ENCODE measurements at regions not wholly inside any gene's neighbourhood (a gene's known extent, or its start where the extent isn't known, plus 50 kb on each side); places are given as distances from the start of the nearest gene placed in this dataset.
A peak's percentile ranks its signal among the peaks of the same experiment; 100 is the strongest.
"Not testable (repeated sequence)": the region's sequence is repeated elsewhere in the genome, so short reads cannot be mapped to it uniquely, and the experiment has no call there.

DNA sequence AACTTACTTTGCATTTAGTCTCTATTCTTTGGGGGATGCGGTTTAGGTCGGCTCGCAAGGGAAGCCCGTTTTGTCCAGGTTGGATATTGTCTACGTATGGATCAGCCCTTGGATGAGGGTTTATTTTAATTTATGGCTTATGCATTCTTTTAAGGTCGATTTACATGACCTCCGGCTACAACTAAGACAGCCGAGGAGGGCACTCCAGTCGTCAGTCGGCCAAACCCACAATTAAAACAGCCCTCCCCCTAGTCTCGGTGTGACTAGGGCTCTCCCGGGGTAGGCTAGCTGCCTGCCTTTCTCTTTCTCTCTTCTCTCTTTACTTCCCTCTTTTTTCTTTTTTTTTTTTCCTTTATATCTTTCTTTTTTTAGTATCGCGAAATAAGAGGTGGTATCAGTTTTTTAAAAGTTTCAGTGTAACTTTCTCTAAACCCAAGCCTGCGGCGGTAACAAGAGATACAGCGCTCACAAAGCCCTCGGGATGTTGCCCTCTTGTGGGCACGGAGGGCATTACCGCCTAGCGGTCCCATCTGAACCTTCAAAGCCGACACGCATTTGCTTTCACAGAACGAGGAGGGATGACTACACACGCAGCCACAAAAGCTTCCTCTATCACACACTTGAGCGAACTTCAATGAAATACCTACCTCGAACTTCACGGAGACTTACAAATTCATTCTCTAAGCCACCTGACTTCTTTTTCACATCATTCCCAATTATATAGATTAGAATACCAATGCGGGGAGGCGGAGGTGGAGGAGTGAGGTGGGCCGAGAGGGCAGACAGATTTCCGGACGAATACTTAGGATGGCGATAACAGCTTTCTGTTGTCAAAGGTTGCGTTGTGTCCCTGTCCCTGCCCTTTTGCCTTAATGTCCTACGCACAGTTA lies 132.3 kb upstream of the C11orf58 start:
- peak; percentile 71 for DNase-seq (ENCODE audit: low spot score)

GRCh38 chr11:16605389-16605893 lies 133.0 kb upstream of the C11orf58 start:
- DNase-seq (ENCODE audit: low spot score), result no peak

GRCh38 chr11:16604794-16605388 lies 133.6 kb upstream of the C11orf58 start:
- no peak for DNase-seq (ENCODE audit: low spot score)

DNA sequence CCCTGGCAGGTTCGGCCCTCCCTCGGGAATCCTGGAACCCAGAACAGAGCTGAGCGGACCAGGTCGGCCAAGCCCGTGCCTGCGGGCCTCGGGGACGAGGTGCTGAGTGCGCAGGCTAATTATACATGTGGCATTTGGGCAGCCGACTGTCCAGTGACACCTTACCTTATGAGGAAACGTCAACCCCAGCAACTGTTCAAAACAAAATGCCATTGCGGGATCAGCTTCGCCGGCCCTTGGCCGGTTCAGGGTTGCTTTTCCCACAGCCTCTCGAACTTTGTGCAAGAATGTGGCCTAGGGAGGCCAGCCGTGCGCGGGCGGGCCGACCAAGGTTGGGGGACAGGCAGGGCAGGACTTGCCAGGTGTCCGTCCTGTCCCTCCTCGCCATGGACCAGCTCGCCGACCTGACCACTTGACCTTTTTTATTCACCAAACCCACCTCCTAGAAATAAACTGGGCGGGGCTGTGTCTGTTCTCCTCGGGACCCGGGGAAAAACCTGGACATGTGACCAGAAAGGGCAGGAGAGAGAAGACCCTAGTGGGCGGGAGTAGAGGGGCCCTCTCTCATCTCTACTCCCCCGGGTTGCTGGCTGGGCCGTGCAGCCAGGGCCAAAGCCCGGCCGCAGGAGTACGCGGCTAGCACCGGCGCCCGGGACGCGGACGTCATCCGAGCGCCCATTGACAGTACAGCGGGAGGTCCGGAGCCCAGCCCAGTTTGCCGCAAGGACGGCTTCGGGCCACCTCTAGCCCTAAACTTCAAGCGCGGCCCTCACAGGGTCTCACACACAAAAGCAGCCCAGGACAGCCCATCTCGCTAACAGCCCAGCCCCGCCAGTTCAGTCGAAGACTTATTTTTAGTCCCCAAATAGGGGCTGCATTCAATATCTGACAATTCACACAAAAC lies 134.3 kb upstream of the C11orf58 start:
- no peak for DNase-seq (ENCODE audit: low spot score)

DNA sequence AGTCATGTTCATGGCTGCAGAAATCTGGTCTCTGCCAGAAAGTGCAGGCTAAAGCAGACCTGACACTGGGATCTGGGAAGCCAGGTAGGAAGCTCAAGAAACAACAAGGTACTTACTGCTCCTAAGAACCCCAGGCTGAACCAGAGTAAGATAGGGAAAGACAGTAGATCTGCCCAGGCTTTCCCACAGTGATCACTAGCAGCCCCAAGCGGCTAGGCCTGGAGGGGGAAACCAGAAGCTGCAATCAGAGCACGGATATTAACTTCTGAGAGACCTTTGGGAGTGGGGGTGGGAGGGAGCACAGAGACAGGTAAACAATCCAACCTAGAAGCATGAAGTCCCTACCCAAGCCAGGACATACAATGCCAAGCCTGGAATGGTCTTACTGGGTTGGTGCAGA lies 135.2 kb upstream of the C11orf58 start:
- no peak for DNase-seq (ENCODE audit: low spot score)

- DNase-seq (ENCODE audit: low spot score), result no peak
These were observed 139.5 kb upstream of the C11orf58 start for GRCh38 chr11:16598906-16599305.

- no peak for DNase-seq (ENCODE audit: low spot score)
These were observed 140.4 kb upstream of the C11orf58 start for GRCh38 chr11:16598032-16598431.

- no peak for DNase-seq (ENCODE audit: low spot score)
These were observed 142.2 kb upstream of the C11orf58 start for GRCh38 chr11:16596231-16596630.

- DNase-seq (ENCODE audit: low spot score), result no peak
These were observed 147.3 kb upstream of the C11orf58 start for GRCh38 chr11:16591157-16591556.

- no peak for DNase-seq (ENCODE audit: low spot score)
These were observed 150.8 kb upstream of the C11orf58 start for GRCh38 chr11:16587670-16588069.

GRCh38 chr11:16584569-16584968 lies 153.9 kb upstream of the C11orf58 start:
- no peak for DNase-seq (ENCODE audit: low spot score)

DNA sequence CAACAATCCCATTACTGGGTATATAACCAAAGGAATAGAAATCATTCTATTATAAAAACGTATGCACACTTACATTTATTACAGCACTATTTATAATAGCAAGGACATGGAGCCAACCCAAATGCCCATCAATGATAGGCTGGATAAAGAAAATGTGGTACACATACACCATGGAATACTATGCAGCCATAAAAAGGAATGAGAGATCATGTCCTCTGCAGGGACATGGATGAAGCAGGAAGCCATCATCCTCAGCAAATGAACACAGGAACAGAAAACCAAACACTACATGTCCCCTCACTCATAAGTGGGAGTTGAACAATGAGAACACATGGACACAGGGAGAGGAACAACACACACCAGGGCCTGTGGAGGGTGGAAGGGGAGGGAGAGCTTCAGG lies 157.4 kb upstream of the C11orf58 start:
- not testable (repeated sequence) for DNase-seq (ENCODE audit: low spot score)

DNA sequence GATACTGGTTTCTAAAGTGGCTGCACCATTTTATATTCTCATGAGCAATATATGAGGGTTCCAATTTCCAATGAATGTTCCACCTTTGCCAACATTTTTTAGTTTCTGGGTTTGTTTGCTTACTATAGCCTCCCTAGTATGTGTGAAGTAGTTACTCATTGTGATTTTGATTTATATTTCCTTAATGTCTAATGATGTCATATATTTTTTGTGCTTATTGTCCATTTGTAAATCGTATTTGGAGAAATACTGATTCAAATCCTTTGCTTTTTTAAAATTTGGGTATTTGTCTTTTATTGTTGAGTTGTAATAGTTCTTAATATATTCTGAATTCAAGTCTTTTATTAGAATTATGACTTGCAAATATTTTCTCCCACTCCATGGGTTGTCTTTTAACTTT lies 161.0 kb upstream of the C11orf58 start:
- DNase-seq (ENCODE audit: low spot score), result no peak

DNA sequence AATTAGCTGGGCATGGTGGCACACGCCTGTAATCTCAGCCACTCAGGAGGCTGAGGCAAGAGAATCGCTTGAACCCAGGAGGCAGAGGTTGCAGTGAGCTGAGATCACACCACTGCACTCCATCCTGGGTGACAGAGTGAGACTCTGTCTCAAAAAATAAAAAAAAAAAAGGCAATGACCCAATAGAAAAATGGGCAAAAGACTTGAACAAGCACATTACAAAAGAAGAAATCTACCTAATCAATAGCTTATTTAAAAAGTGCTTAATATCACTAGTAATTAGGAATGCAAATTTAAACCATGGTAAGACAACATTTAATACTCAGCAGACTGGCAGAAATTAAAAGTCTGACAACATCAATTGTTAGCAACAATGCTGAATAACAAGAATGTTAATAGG lies 163.6 kb upstream of the C11orf58 start:
- not testable (repeated sequence) for DNase-seq (ENCODE audit: low spot score)

- no peak for DNase-seq (ENCODE audit: low spot score)
These were observed 165.5 kb upstream of the C11orf58 start for GRCh38 chr11:16572945-16573344.

DNA sequence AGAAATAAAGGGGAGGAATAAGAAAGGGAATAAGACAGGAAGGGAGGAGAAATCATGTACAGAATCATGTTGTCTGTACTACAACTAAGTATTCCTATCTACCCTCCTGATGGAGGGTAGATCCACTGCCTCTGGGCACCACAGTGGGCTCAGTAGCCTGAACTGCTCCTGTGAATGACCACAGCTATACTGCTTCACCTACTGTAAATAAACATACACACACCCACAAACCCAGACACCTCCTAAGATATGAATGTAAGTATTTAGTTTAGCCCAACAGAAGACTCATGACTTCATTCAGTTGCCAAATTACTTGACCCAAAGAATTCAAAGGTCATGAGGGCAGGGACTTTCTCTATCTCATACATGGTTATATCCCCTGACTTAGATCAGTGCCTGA lies 177.3 kb upstream of the C11orf58 start:
- no peak for DNase-seq (ENCODE audit: low spot score)

GRCh38 chr11:16558494-16558893 lies 180.0 kb upstream of the C11orf58 start:
- no peak for DNase-seq (ENCODE audit: low spot score)

- no peak for DNase-seq (ENCODE audit: low spot score)
These were observed 182.5 kb upstream of the C11orf58 start for GRCh38 chr11:16555956-16556355.

- DNase-seq (ENCODE audit: low spot score), result no peak
These were observed 184.1 kb upstream of the C11orf58 start for GRCh38 chr11:16554361-16554760.

- no peak for DNase-seq (ENCODE audit: low spot score)
These were observed 190.6 kb upstream of the C11orf58 start for GRCh38 chr11:16547879-16548278.

- DNase-seq (ENCODE audit: low spot score), result no peak
These were observed 187.3 kb upstream of the SOX6 start for GRCh38 chr11:16543642-16544041.

DNA sequence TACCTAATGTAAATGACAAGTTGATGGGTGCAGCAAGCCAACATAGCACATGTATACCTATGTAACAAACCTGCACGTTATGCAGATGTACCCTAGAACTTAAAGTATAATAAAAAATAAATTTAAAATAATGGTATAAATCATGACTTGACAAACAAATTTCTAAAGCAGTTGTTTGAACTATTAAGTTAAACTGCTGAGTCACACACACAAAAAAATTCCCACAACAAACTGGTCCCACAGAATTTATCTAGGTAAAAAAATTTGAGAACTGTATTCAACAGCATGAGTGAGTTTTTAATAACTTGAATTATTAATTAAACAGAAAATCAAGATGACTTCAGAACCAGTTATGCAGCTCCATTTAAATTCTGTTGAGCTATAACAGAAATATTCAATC lies 186.0 kb upstream of the SOX6 start:
- DNase-seq (ENCODE audit: low spot score), result no peak
